ENCODE measurements at regions not wholly inside any gene's neighbourhood (a gene's known extent, or its start where the extent isn't known, plus 50 kb on each side); places are given as distances from the start of the nearest gene placed in this dataset.

DNA sequence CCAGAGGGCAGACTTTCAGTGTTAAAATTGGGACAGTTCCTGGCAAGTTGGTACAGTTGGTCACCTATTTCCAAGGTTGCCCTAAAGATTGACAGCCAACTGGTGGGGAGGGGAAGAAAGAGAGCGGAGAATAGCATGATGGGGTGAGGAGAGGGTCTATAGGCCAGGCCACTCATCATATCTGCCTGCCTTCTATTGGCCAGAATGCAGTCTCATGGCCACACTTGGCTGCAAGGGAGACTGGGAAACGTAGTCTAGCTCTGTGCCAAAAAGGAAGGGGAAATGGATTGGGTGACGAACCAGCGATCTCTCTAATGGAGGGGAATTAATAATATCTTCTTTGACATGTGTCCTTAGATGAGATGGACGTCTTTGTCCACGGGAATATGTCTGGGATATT is 197.4 kb upstream of the ATP6AP2 start:
- TF ChIP-seq, protein P1, sequence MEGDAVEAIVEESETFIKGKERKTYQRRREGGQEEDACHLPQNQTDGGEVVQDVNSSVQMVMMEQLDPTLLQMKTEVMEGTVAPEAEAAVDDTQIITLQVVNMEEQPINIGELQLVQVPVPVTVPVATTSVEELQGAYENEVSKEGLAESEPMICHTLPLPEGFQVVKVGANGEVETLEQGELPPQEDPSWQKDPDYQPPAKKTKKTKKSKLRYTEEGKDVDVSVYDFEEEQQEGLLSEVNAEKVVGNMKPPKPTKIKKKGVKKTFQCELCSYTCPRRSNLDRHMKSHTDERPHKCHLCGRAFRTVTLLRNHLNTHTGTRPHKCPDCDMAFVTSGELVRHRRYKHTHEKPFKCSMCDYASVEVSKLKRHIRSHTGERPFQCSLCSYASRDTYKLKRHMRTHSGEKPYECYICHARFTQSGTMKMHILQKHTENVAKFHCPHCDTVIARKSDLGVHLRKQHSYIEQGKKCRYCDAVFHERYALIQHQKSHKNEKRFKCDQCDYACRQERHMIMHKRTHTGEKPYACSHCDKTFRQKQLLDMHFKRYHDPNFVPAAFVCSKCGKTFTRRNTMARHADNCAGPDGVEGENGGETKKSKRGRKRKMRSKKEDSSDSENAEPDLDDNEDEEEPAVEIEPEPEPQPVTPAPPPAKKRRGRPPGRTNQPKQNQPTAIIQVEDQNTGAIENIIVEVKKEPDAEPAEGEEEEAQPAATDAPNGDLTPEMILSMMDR (conservative IDR thresholded peaks at IDR 0.05): no peak
- Mint-ChIP-seq H3K27me3 (no peaks in the 10 kb centered on the region), H3K36me3 (no peaks in the 10 kb centered on the region), H3K27ac (no peak overlapping the region), H3K4me3 (no peak overlapping the region), H3K9me3 (no peaks in the 10 kb centered on the region), H3K4me1 (ENCODE audit: unreplicated experiment) (no peaks in the 10 kb centered on the region)
- no peak for DNase-seq (ENCODE audit: extremely low spot score, unreplicated experiment)

DNA sequence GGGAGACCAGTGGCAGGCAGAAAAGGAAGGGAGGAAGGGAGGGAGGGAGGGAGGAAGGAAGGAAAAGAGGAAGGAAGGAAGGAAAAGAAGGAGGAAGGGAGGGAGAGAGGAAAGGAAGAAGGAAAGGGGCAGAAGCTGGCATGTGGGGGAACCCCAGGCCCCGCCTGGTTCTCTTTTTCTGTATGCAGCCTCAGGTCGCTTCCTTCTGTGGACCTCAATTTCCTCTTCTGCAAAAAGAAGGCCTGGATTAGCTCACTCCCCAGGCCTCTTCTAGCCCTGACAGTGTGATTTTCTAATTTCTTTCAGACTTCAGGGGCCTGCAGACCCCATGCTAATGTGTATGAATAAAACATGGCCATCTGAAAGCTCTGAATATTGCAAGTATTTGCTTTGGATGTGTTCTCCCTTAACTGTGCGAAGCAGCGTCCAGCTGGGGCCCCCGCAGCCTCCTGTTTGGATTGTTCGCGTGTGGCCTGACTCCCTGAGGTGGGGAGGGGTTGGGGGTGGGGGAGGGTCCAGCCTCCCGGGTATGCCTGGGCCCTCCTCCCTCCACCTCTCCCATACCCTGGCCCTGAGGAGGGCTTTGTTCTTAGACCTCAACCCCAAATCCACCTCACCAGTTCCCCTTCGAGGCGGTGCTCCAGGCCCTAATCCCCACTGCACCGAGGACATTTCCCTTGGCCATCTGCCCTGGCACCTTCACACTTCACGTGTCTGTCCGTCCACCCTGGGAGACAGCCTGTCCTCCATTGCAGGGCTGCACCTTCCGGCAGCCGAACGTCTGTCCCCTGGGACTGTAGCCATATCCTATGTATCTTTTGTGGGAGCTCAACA is 199.9 kb upstream of the ATP6AP2 start:
- Mint-ChIP-seq H3K4me3 (no peak overlapping the region), H3K9me3 (no peaks in the 10 kb centered on the region), H3K4me1 (ENCODE audit: unreplicated experiment) (no peaks in the 10 kb centered on the region), H3K27ac (no peak overlapping the region), H3K27me3 (no peaks in the 10 kb centered on the region), H3K36me3 (no peaks in the 10 kb centered on the region)
- TF ChIP-seq, protein P1 (conservative IDR thresholded peaks at IDR 0.05): no peak
- no peak for DNase-seq (ENCODE audit: extremely low spot score, unreplicated experiment)

DNA sequence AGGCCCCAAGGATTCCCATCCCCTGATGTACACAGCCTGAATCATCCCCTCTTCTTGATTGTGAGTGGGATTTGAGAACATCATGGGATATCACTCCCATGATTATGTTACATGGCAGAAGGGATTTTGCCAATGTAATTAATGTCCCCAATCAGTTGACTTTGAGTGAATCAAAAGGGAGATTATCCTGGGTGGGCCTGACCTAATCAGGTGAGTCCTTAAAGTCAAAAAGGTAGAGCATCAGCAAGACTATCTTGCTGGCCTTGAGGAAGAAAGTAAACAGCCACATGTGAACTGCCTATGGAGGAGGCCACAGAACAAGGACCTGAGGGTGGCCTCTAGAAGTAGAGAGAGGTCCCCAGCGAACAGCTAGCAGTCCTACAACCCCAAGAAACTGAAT is 203.1 kb upstream of the ATP6AP2 start:
- Mint-ChIP-seq H3K27me3 (no peaks in the 10 kb centered on the region), H3K36me3 (no peaks in the 10 kb centered on the region), H3K27ac (no peak overlapping the region), H3K9me3 (no peaks in the 10 kb centered on the region), H3K4me1 (ENCODE audit: unreplicated experiment) (no peaks in the 10 kb centered on the region), H3K4me3 (no peak overlapping the region)
- TF ChIP-seq, protein P1 (conservative IDR thresholded peaks at IDR 0.05): no peak
- no peak for DNase-seq (ENCODE audit: extremely low spot score, unreplicated experiment)

DNA sequence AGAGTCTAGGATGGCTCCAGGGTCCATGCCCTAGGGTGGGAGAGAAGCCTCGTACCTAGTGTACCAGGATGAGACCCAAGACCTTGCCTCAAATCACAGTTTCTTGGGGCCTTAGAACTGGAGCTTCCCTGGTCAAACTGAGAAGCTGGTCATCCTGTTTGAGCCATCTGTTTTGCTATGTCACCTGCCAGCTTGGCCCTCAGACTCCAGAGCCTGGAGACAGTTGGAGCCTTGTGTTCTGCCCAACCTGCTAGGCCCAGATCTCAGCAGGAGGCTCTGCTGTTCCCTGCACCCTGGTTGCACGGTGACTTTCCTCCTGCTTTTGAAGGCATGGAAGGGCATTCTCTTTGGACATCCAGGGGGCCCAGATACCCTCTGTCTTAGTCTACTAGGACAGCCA is 206.3 kb upstream of the ATP6AP2 start:
- Mint-ChIP-seq H3K36me3 (no peaks in the 10 kb centered on the region), H3K27ac (no peak overlapping the region), H3K9me3 (no peaks in the 10 kb centered on the region), H3K27me3 (no peaks in the 10 kb centered on the region), H3K4me1 (ENCODE audit: unreplicated experiment) (no peaks in the 10 kb centered on the region), H3K4me3 (no peak overlapping the region)
- TF ChIP-seq, protein P1 (conservative IDR thresholded peaks at IDR 0.05): no peak
- no peak for DNase-seq (ENCODE audit: extremely low spot score, unreplicated experiment)

DNA sequence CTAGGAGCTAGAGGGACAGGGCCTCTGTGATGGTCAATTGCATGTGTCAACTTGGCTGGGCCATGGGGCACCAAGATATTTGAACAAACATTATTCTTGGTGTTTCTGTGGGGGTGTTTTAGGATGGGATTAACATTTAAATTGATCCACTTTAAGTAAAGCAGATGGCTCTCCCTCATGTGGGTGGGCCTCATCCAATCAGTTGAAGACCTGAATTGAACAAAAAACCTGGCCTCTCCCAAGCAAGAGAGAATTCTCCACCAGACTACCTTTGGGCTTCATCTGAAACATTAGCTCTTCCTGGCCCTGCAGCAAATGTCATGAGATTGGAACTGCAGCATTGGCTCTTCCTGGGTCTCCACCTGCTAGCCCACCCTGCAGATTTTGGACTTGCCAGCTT is 207.1 kb upstream of the ATP6AP2 start:
- Mint-ChIP-seq H3K27me3 (no peaks in the 10 kb centered on the region), H3K9me3 (no peaks in the 10 kb centered on the region), H3K27ac (no peak overlapping the region), H3K4me1 (ENCODE audit: unreplicated experiment) (no peaks in the 10 kb centered on the region), H3K4me3 (no peak overlapping the region), H3K36me3 (no peaks in the 10 kb centered on the region)
- no peak for DNase-seq (ENCODE audit: extremely low spot score, unreplicated experiment)
- TF ChIP-seq, protein P1 (conservative IDR thresholded peaks at IDR 0.05): no peak
